ENCODE measurements at regions not wholly inside any gene's neighbourhood (a gene's known extent, or its start where the extent isn't known, plus 50 kb on each side); places are given as distances from the start of the nearest gene placed in this dataset.

DNA sequence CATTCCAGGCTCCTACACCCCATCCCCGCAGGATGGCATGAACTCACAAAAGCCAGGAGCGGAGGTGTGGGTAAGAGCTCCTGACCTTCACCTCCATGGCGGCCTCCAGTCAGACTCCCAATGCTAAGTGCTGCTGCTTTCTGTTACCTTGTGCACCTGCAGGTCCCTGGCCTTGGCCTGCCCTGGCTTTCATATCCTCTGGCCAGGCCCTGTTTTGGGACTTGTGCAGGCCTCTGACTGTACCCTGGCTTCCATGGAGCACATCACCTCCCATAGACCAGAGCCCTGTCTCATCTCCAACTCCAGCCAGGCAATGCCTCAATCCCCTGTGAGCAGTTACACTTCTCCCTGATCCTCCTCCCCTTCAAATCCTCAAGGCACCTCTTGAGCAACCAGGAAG, 124.5 kb downstream of the MED10 start:
- DNase-seq (ENCODE audit: low read depth, low spot score) (no peak), FAIRE-seq (no peak)
- H3K4me1 ChIP-seq (ENCODE audit: control insufficient read depth, extremely low read depth, insufficient read depth, low read length): no peaks in the 10 kb centered on the region
- H3K36me3 ChIP-seq (ENCODE audit: control insufficient read depth in 2 of 2, extremely low read depth in 1 of 2, insufficient read depth in 2 of 2, low read length in 2 of 2): no peaks in the 10 kb centered on the region
- H3K27me3 ChIP-seq (ENCODE audit: control insufficient read depth, extremely low read depth, insufficient read depth, low read length): no peaks in the 10 kb centered on the region
- H3K79me2 ChIP-seq (ENCODE audit: control insufficient read depth, insufficient read depth, low read length): no peaks in the 10 kb centered on the region
- no peaks in the 10 kb centered on the region for H3K9me3 ChIP-seq (ENCODE audit: control insufficient read depth, low read depth, low read length)
- no peaks in the 10 kb centered on the region for H4K20me1 ChIP-seq (ENCODE audit: control insufficient read depth, extremely low read depth, insufficient read depth, low read length)
- H3K4me3 ChIP-seq (ENCODE audit: control insufficient read depth in 2 of 3, extremely low read depth in 1 of 3, insufficient read depth in 2 of 3, low read depth in 1 of 3, low read length in 3 of 3): no peak overlapping the region
- TF ChIP-seq EZH2 (IDR thresholded peaks at IDR 0.05; ENCODE audit: low read length): no peak
- TF ChIP-seq, protein P1, sequence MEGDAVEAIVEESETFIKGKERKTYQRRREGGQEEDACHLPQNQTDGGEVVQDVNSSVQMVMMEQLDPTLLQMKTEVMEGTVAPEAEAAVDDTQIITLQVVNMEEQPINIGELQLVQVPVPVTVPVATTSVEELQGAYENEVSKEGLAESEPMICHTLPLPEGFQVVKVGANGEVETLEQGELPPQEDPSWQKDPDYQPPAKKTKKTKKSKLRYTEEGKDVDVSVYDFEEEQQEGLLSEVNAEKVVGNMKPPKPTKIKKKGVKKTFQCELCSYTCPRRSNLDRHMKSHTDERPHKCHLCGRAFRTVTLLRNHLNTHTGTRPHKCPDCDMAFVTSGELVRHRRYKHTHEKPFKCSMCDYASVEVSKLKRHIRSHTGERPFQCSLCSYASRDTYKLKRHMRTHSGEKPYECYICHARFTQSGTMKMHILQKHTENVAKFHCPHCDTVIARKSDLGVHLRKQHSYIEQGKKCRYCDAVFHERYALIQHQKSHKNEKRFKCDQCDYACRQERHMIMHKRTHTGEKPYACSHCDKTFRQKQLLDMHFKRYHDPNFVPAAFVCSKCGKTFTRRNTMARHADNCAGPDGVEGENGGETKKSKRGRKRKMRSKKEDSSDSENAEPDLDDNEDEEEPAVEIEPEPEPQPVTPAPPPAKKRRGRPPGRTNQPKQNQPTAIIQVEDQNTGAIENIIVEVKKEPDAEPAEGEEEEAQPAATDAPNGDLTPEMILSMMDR (optimal IDR thresholded peaks at IDR 0.05 in 1 of 3, IDR thresholded peaks at IDR 0.05 in 1 of 3, conservative IDR thresholded peaks at IDR 0.05 in 1 of 3; ENCODE audit: extremely low read depth in 1 of 3, insufficient read depth in 2 of 3, low read length in 3 of 3): no peak
- H3K27ac ChIP-seq (ENCODE audit: control insufficient read depth, insufficient read depth, low read length): no peak overlapping the region
- H3K9ac ChIP-seq (ENCODE audit: control insufficient read depth, extremely low read depth, insufficient read depth, low read length): no peak overlapping the region
- dilution Hi-C loops (cut with MboI; ENCODE audit: extremely low pct_ligation_motif_present, low sequenced_read_pairs): no loop called here
- no peaks in the 10 kb centered on the region for H3K9me1 ChIP-seq (ENCODE audit: control insufficient read depth, extremely low read depth, insufficient read depth, low read length)
- H3K4me2 ChIP-seq (ENCODE audit: control insufficient read depth, extremely low read depth, insufficient read depth, low read depth, low read length): no peak overlapping the region
- no peak overlapping the region for H2AFZ ChIP-seq (ENCODE audit: control insufficient read depth, low read length)

DNA sequence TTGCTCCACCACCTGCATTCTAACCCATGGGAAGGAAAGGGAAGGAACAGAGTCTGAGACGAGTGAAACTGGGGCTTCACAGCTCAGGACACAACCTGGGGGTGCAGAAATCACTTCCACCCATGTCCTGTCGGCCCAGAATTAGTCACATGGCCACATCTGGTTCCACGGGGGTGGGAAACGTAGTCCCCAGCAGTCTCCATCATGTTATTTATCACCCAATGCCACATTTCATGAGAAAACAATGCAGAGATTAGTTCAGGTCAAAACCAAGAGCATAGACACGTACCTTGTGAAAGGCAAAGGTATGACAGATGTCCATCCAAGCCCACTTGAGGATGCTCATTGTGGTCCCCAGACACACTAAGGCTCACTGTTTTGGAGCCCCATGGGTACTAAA, 125.1 kb downstream of the MED10 start:
- TF ChIP-seq, protein P1 (optimal IDR thresholded peaks at IDR 0.05 in 1 of 3, IDR thresholded peaks at IDR 0.05 in 1 of 3, conservative IDR thresholded peaks at IDR 0.05 in 1 of 3; ENCODE audit: extremely low read depth in 1 of 3, insufficient read depth in 2 of 3, low read length in 3 of 3): no peak
- TF ChIP-seq EZH2 (IDR thresholded peaks at IDR 0.05; ENCODE audit: low read length): no peak
- H3K9me3 ChIP-seq (ENCODE audit: control insufficient read depth, low read depth, low read length): no peaks in the 10 kb centered on the region

More for the DNA sequence above, 125.1 kb downstream of the MED10 start:
- no peaks in the 10 kb centered on the region for H3K4me1 ChIP-seq (ENCODE audit: control insufficient read depth, extremely low read depth, insufficient read depth, low read length)
- H3K27ac ChIP-seq (ENCODE audit: control insufficient read depth, insufficient read depth, low read length): no peak overlapping the region
- H3K9me1 ChIP-seq (ENCODE audit: control insufficient read depth, extremely low read depth, insufficient read depth, low read length): no peaks in the 10 kb centered on the region
- H2AFZ ChIP-seq (ENCODE audit: control insufficient read depth, low read length): no peak overlapping the region
- no peaks in the 10 kb centered on the region for H3K79me2 ChIP-seq (ENCODE audit: control insufficient read depth, insufficient read depth, low read length)
- no peak overlapping the region for H3K4me2 ChIP-seq (ENCODE audit: control insufficient read depth, extremely low read depth, insufficient read depth, low read depth, low read length)
- no peak overlapping the region for H3K9ac ChIP-seq (ENCODE audit: control insufficient read depth, extremely low read depth, insufficient read depth, low read length)
- H3K36me3 ChIP-seq (ENCODE audit: control insufficient read depth in 2 of 2, extremely low read depth in 1 of 2, insufficient read depth in 2 of 2, low read length in 2 of 2): no peaks in the 10 kb centered on the region
- H3K4me3 ChIP-seq (ENCODE audit: control insufficient read depth in 2 of 3, extremely low read depth in 1 of 3, insufficient read depth in 2 of 3, low read depth in 1 of 3, low read length in 3 of 3): no peak overlapping the region
- DNase-seq (ENCODE audit: low read depth, low spot score) (no peak), FAIRE-seq (no peak)
- H4K20me1 ChIP-seq (ENCODE audit: control insufficient read depth, extremely low read depth, insufficient read depth, low read length): no peaks in the 10 kb centered on the region
- dilution Hi-C loops (cut with MboI; ENCODE audit: extremely low pct_ligation_motif_present, low sequenced_read_pairs): no loop called here
- H3K27me3 ChIP-seq (ENCODE audit: control insufficient read depth, extremely low read depth, insufficient read depth, low read length): no peaks in the 10 kb centered on the region

Data from keratinocyte (primary cell).